H9 (cell line): ENCODE measurements at regions not wholly inside any gene's neighbourhood (a gene's known extent, or its start where the extent isn't known, plus 50 kb on each side); places are given as distances from the start of the nearest gene placed in this dataset.

ENCODE experiments used
- DNase-seq: peaks from one replicate; pipeline ENCODE4 v3.0.0-alpha.2; 2017
- H2AFZ ChIP-seq: one replicate; pipeline ENCODE4 v1.6.1; 2013; ENCODE audit warnings: mild to moderate bottlenecking, low read length, control low read depth, moderate library complexity
- H2AK5ac ChIP-seq: 2 replicates; pipeline ENCODE4 v1.6.1; 2013; ENCODE audit warnings: low read length, control low read depth, mixed read lengths; ENCODE audit not compliant: insufficient read length
- H2BK120ac ChIP-seq: one replicate; pipeline ENCODE4 v1.6.1; 2013; ENCODE audit warnings: low read depth, mild to moderate bottlenecking, low read length, control low read depth, inconsistent platforms; ENCODE audit not compliant: poor library complexity, severe bottlenecking
- H2BK12ac ChIP-seq: 2 replicates; pipeline ENCODE4 v1.6.1; 2013; ENCODE audit warnings: low read length, control low read depth, mixed read lengths, low read depth; ENCODE audit not compliant: insufficient read length
- H2BK15ac ChIP-seq: 2 replicates; pipeline ENCODE4 v1.6.1; 2013; ENCODE audit warnings: low read depth, low read length, control low read depth
- H2BK20ac ChIP-seq: one replicate; pipeline ENCODE4 v1.6.1; 2013; ENCODE audit warnings: low read depth, mild to moderate bottlenecking, low read length, control low read depth, inconsistent platforms; ENCODE audit not compliant: poor library complexity, severe bottlenecking
- H2BK5ac ChIP-seq: 2 replicates; pipeline ENCODE4 v1.6.1; 2013; ENCODE audit warnings: low read length, control low read depth, mixed read lengths; ENCODE audit not compliant: insufficient read length
- H3K14ac ChIP-seq: 2 replicates; pipeline ENCODE4 v1.6.1; 2013; ENCODE audit warnings: low read length, control low read depth; ENCODE audit not compliant: insufficient read depth
- H3K18ac ChIP-seq: 2 replicates; pipeline ENCODE4 v1.6.1; 2013; ENCODE audit warnings: low read depth, mild to moderate bottlenecking, mixed read lengths, low read length, control low read depth; ENCODE audit not compliant: insufficient read length
- H3K23ac ChIP-seq: 2 replicates; pipeline ENCODE4 v1.6.1; 2013; ENCODE audit warnings: low read length, control low read depth, mixed read lengths, low read depth; ENCODE audit not compliant: insufficient read length
- H3K23me2 ChIP-seq: 2 replicates; pipeline ENCODE4 v1.6.1; 2013; ENCODE audit warnings: low read depth, mild to moderate bottlenecking, mixed read lengths, low read length, control low read depth; ENCODE audit not compliant: insufficient read length, poor library complexity, severe bottlenecking
- H3K27ac ChIP-seq: 2 replicates; pipeline ENCODE4 v1.5.1; 2013; ENCODE audit warnings: low read length, control low read depth, mixed read lengths, low read depth; ENCODE audit not compliant: insufficient read length
- H3K27me3 ChIP-seq: 2 replicates; pipeline ENCODE4 v1.6.1; 2013; ENCODE audit warnings: low read length, control low read depth, inconsistent platforms; ENCODE audit not compliant: insufficient read depth
- H3K4ac ChIP-seq: 2 replicates; pipeline ENCODE4 v1.6.1; 2013; ENCODE audit warnings: low read depth, mild to moderate bottlenecking, control low read depth, inconsistent platforms, low read length, moderate library complexity
- H3K4me1 ChIP-seq: 2 replicates; pipeline ENCODE4 v1.6.1; 2013; ENCODE audit warnings: low read length, control low read depth, inconsistent platforms; ENCODE audit not compliant: insufficient read depth
- H3K4me2 ChIP-seq: 2 replicates; pipeline ENCODE4 v1.6.1; 2013; ENCODE audit warnings: low read length, control low read depth, mixed read lengths; ENCODE audit not compliant: insufficient read length, insufficient read depth
- H3K56ac ChIP-seq: 2 replicates; pipeline ENCODE4 v1.6.1; 2013; ENCODE audit warnings: low read depth, mild to moderate bottlenecking, mixed read lengths, low read length, control low read depth; ENCODE audit not compliant: insufficient read length
- H3K79me1 ChIP-seq: 2 replicates; pipeline ENCODE4 v1.6.1; 2013; ENCODE audit warnings: low read depth, mild to moderate bottlenecking, moderate library complexity, low read length, control low read depth, inconsistent platforms; ENCODE audit not compliant: insufficient read depth, poor library complexity, severe bottlenecking
- H3K79me2 ChIP-seq: 2 replicates; pipeline ENCODE4 v1.6.1; 2013; ENCODE audit warnings: low read length, control low read depth, inconsistent platforms; ENCODE audit not compliant: insufficient read depth
- H3K9ac ChIP-seq: 2 replicates; pipeline ENCODE4 v1.6.1; 2013; ENCODE audit warnings: low read length, control low read depth, mixed read lengths; ENCODE audit not compliant: insufficient read length; ENCODE audit errors: extremely low read depth
- H3K9me3 ChIP-seq: one replicate; pipeline ENCODE4 v1.6.1; 2013; ENCODE audit warnings: low read depth, low read length, inconsistent platforms; ENCODE audit not compliant: control insufficient read depth
- H3T11ph ChIP-seq: one replicate; pipeline ENCODE4 v1.6.1; 2013; ENCODE audit warnings: mild to moderate bottlenecking, low read length, control low read depth, inconsistent platforms
- H4K20me1 ChIP-seq: one replicate; pipeline ENCODE4 v1.6.1; 2013; ENCODE audit not compliant: control insufficient read depth, insufficient read length, insufficient read depth
- H4K5ac ChIP-seq: 2 replicates; pipeline ENCODE4 v1.6.1; 2013; ENCODE audit warnings: low read depth, mild to moderate bottlenecking, mixed read lengths, low read length, control low read depth; ENCODE audit not compliant: insufficient read length
- H4K8ac ChIP-seq: replicated peaks from 2 replicates; pipeline ENCODE4 v1.6.1; 2013; ENCODE audit warnings: low read length, control low read depth, mixed read lengths, low read depth; ENCODE audit not compliant: insufficient read length
- H4K91ac ChIP-seq: 2 replicates; pipeline ENCODE4 v1.6.1; 2013; ENCODE audit warnings: low read depth, mild to moderate bottlenecking, moderate library complexity, mixed read lengths, low read length, control low read depth; ENCODE audit not compliant: insufficient read length
- H3K27ac Mint-ChIP-seq, 3 experiments: 2 replicates in 2 of 3; 3 replicates in 1 of 3; pipeline ENCODE4 v1.8.0; 2020 to 2021; ENCODE audit warnings: mixed read lengths in 3 of 3, mild to moderate bottlenecking in 1 of 3, moderate library complexity in 1 of 3
- H3K27me3 Mint-ChIP-seq: 2 replicates; pipeline ENCODE4 v1.8.0; 2021; ENCODE audit warnings: low read depth, mild to moderate bottlenecking, moderate library complexity, mixed read lengths
- H3K36me3 Mint-ChIP-seq, 3 experiments: 2 replicates in 2 of 3; 3 replicates in 1 of 3; pipeline ENCODE4 v1.8.0; 2020 to 2021; ENCODE audit warnings: low read depth in 3 of 3, mixed read lengths in 3 of 3; ENCODE audit not compliant: insufficient read depth in 1 of 3
- H3K4me1 Mint-ChIP-seq, 2 experiments: 2 replicates each; pipeline ENCODE4 v1.8.0; 2020; ENCODE audit warnings: mixed read lengths in 2 of 2
- H3K4me3 Mint-ChIP-seq, 2 experiments: 2 replicates in 1 of 2; 3 replicates in 1 of 2; pipeline ENCODE4 v1.8.0; 2020 to 2021; ENCODE audit warnings: mild to moderate bottlenecking in 2 of 2, mixed read lengths in 2 of 2, moderate library complexity in 1 of 2
- H3K9me3 Mint-ChIP-seq, 2 experiments: 2 replicates in 1 of 2; 3 replicates in 1 of 2; pipeline ENCODE4 v1.8.0; 2020; ENCODE audit warnings: mild to moderate bottlenecking in 2 of 2, mixed read lengths in 2 of 2, moderate library complexity in 1 of 2
- WGBS: extraction: QIAGEN DNeasy Blood & Tissue Kit; methylation state at CpG from one replicate; pipeline ENCODE4 v1.1.7; 2013; ENCODE audit warnings: missing lambda C conversion rate, low lambda C conversion rate, mixed read lengths; ENCODE audit not compliant: insufficient read length; ENCODE audit errors: extremely low coverage; 5-methylcytosine and 5-hydroxymethylcytosine counted together
- TF ChIP-seq, protein P1 (sequence below): fragments of 200-600 bp; sonication (generic); conservative IDR thresholded peaks from 3 replicates; pipeline ENCODE4 v1.8.0; 2021; ENCODE audit warnings: antibody characterized with exemption, mild to moderate bottlenecking

DNA sequence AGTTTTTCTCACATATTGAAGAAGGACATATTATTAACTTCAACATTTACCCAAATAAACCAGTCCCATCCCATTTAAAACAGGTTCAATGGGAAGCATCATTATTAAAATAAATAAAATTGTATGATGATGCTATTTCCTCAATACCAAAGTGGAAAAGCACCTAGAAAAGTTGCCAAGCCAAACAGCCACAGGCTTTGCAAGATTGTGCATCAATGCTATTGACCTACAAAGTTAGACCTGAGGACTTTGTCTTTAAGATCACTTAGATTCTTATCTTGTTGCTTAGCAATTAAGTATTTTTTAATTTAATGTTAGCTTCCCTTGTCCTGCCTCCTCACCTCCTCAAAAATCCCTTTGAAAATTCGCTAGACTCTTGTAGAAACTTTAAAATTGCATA is 132.1 kb downstream of the SAMD5 start:
- peaks cover 1% of the 10 kb centered on the region; the same call in 1 of the 2 replicates for H3K27me3 Mint-ChIP-seq
- Histone ChIP-seq H4K8ac (no peak overlapping the region), H4K91ac (no peak overlapping the region), H3T11ph (no peak overlapping the region), H2BK12ac (no peak overlapping the region), H3K27me3 (no peaks in the 10 kb centered on the region), H2BK5ac (no peak overlapping the region), H3K79me1 (no peaks in the 10 kb centered on the region), H3K9me3 (no peaks in the 10 kb centered on the region), H4K20me1 (no peaks in the 10 kb centered on the region), H3K79me2 (no peaks in the 10 kb centered on the region), H3K4ac (no peak overlapping the region), H3K23ac (no peak overlapping the region), H3K18ac (no peak overlapping the region), H3K56ac (no peak overlapping the region), H2BK120ac (no peak overlapping the region), H2AFZ (no peak overlapping the region), H3K23me2 (no peaks in the 10 kb centered on the region), H2BK20ac (no peak overlapping the region), H3K27ac (no peak overlapping the region), H3K4me1 (no peaks in the 10 kb centered on the region), H3K14ac (no peak overlapping the region), H2AK5ac (no peak overlapping the region), H3K9ac (no peak overlapping the region), H2BK15ac (no peak overlapping the region), H3K4me2 (no peak overlapping the region), H4K5ac (no peak overlapping the region)
- H3K9me3 Mint-ChIP-seq, result no peaks in the 10 kb centered on the region
- H3K4me1 Mint-ChIP-seq, result 0 out of 4 replicates have a peak, but pooled peaks cover 0 to 4% of the 10 kb centered on the region in 2 experiments
- TF ChIP-seq, protein P1, sequence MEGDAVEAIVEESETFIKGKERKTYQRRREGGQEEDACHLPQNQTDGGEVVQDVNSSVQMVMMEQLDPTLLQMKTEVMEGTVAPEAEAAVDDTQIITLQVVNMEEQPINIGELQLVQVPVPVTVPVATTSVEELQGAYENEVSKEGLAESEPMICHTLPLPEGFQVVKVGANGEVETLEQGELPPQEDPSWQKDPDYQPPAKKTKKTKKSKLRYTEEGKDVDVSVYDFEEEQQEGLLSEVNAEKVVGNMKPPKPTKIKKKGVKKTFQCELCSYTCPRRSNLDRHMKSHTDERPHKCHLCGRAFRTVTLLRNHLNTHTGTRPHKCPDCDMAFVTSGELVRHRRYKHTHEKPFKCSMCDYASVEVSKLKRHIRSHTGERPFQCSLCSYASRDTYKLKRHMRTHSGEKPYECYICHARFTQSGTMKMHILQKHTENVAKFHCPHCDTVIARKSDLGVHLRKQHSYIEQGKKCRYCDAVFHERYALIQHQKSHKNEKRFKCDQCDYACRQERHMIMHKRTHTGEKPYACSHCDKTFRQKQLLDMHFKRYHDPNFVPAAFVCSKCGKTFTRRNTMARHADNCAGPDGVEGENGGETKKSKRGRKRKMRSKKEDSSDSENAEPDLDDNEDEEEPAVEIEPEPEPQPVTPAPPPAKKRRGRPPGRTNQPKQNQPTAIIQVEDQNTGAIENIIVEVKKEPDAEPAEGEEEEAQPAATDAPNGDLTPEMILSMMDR, result no peak
- no peaks in the 10 kb centered on the region for H3K36me3 Mint-ChIP-seq
- no peak for DNase-seq
- H3K4me3 Mint-ChIP-seq, result no peak overlapping the region
- no CpG with 5 or more reads among the region's 1 CpG for WGBS
- H3K27ac Mint-ChIP-seq, result no peak overlapping the region
